ENCODE measurements at regions not wholly inside any gene's neighbourhood (a gene's known extent, or its start where the extent isn't known, plus 50 kb on each side); places are given as distances from the start of the nearest gene placed in this dataset.

GRCh38 chr6:85132091-85132490 is 317.8 kb upstream of the NT5E start:
- no peak overlapping the region for H3K4me3 ChIP-seq (ENCODE audit: low read depth in 1 of 3, low read length in 3 of 3)
- H3K27me3 ChIP-seq (ENCODE audit: control insufficient read depth in 4 of 4, insufficient read depth in 4 of 4, low read length in 3 of 4): peaks cover 0 to 3% (median 0%) of the 10 kb centered on the region in 4 donors
- no peak overlapping the region for H3K27ac ChIP-seq (ENCODE audit: low read depth in 1 of 2, low read length in 2 of 2)
- H3K4me1 ChIP-seq (ENCODE audit: control insufficient read depth in 4 of 4, insufficient read depth in 4 of 4, low read length in 3 of 4): no peaks in the 10 kb centered on the region
- H3K9ac ChIP-seq (ENCODE audit: low read depth in 1 of 2, low read length in 2 of 2): no peak overlapping the region
- H3K9me3 ChIP-seq (ENCODE audit: control insufficient read depth in 4 of 4, low read length in 3 of 4): no peaks in the 10 kb centered on the region
- WGBS: 60% methylated on average over 1 of the region's 1 CpG
- TF ChIP-seq YY1 (IDR thresholded peaks at IDR 0.05) (no peak), ZBTB33 (IDR thresholded peaks at IDR 0.05) (no peak), HNF4G (IDR thresholded peaks at IDR 0.05) (no peak), GABPA (IDR thresholded peaks at IDR 0.05 in 1 of 2, conservative IDR thresholded peaks at IDR 0.05 in 1 of 2) (no peak), REST (IDR thresholded peaks at IDR 0.05) (no peak), NR2F2 (IDR thresholded peaks at IDR 0.05) (no peak), HNF4A (conservative IDR thresholded peaks at IDR 0.05) (no peak), JUND (IDR thresholded peaks at IDR 0.05) (no peak)
- no peak for DNase-seq (ENCODE audit: low spot score)
- H3K36me3 ChIP-seq (ENCODE audit: control insufficient read depth in 4 of 4, insufficient read depth in 3 of 4, low read depth in 1 of 4, low read length in 3 of 4): no peaks in the 10 kb centered on the region

- no peak overlapping the region for H3K9ac ChIP-seq (ENCODE audit: low read depth in 1 of 2, low read length in 2 of 2)
- H3K27me3 ChIP-seq (ENCODE audit: control insufficient read depth in 4 of 4, insufficient read depth in 4 of 4, low read length in 3 of 4): peaks cover 0 to 3% (median 0%) of the 10 kb centered on the region in 4 donors
- H3K4me1 ChIP-seq (ENCODE audit: control insufficient read depth in 4 of 4, insufficient read depth in 4 of 4, low read length in 3 of 4): peaks cover 0 to 3% (median 0%) of the 10 kb centered on the region in 4 donors
- H3K27ac ChIP-seq (ENCODE audit: low read depth in 1 of 2, low read length in 2 of 2): no peak overlapping the region
- DNase-seq (ENCODE audit: low spot score): no peak
- WGBS: 69% methylated on average over 3 of the region's 3 CpGs
- H3K36me3 ChIP-seq (ENCODE audit: control insufficient read depth in 4 of 4, insufficient read depth in 3 of 4, low read depth in 1 of 4, low read length in 3 of 4): no peaks in the 10 kb centered on the region
- TF ChIP-seq ZBTB33 (IDR thresholded peaks at IDR 0.05) (no peak), HNF4A (conservative IDR thresholded peaks at IDR 0.05) (no peak), EGR1 (IDR thresholded peaks at IDR 0.05; ENCODE audit: low read depth in 2 of 2) (no peak), MAX (IDR thresholded peaks at IDR 0.05) (no peak), NR2F2 (IDR thresholded peaks at IDR 0.05) (no peak), HNF4G (IDR thresholded peaks at IDR 0.05) (no peak), RXRA (IDR thresholded peaks at IDR 0.05) (no peak), RAD21 (IDR thresholded peaks at IDR 0.05) (no peak), REST (IDR thresholded peaks at IDR 0.05) (no peak), ATF3 (IDR thresholded peaks at IDR 0.05) (no peak), FOXA2 (IDR thresholded peaks at IDR 0.05) (no peak), GABPA (IDR thresholded peaks at IDR 0.05 in 1 of 2, conservative IDR thresholded peaks at IDR 0.05 in 1 of 2) (no peak), CTCF (IDR thresholded peaks at IDR 0.05; ENCODE audit: low read depth, low read length, missing input control) (no peak), TAF1 (conservative IDR thresholded peaks at IDR 0.05) (no peak), JUND (IDR thresholded peaks at IDR 0.05) (no peak), FOXA1 (IDR thresholded peaks at IDR 0.05) (no peak), YY1 (IDR thresholded peaks at IDR 0.05) (no peak), SP1 (IDR thresholded peaks at IDR 0.05) (no peak)
- H3K4me3 ChIP-seq (ENCODE audit: low read depth in 1 of 3, low read length in 3 of 3): no peak overlapping the region
- no peaks in the 10 kb centered on the region for H3K9me3 ChIP-seq (ENCODE audit: control insufficient read depth in 4 of 4, low read length in 3 of 4)
Measured at GRCh38 chr6:85130743-85131142, 319.1 kb upstream of the NT5E start.
